ENCODE measurements at regions not wholly inside any gene's neighbourhood (a gene's known extent, or its start where the extent isn't known, plus 50 kb on each side); places are given as distances from the start of the nearest gene placed in this dataset.

DNA sequence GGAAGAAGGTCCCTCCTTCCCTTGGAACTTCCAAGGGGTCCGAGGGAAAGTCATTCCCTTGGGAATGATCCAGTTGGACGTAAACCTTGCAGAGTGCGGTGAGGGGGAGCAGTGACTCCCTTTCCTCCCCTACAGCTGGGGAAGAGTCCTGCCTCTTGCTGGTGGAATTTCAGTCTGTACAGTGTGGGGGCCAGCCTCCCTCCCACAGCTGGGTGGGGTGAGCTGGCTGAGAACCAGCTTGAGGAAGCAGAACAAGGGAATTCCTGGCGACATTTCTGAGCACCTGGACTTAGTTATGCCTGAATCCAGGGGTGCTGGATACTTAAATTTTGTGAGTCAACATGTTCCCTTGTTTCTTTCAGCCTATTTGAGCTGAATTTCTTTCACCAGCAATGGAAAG, 152.0 kb downstream of the ANKRD60 start:
- DNase-seq (ENCODE audit: extremely low spot score): no peak
- intact Hi-C loops (cut with DNase I): no loop called here
- peaks cover 0 to 9% (median 0%) of the 10 kb centered on the region in 4 donors for H3K27me3 ChIP-seq

DNA sequence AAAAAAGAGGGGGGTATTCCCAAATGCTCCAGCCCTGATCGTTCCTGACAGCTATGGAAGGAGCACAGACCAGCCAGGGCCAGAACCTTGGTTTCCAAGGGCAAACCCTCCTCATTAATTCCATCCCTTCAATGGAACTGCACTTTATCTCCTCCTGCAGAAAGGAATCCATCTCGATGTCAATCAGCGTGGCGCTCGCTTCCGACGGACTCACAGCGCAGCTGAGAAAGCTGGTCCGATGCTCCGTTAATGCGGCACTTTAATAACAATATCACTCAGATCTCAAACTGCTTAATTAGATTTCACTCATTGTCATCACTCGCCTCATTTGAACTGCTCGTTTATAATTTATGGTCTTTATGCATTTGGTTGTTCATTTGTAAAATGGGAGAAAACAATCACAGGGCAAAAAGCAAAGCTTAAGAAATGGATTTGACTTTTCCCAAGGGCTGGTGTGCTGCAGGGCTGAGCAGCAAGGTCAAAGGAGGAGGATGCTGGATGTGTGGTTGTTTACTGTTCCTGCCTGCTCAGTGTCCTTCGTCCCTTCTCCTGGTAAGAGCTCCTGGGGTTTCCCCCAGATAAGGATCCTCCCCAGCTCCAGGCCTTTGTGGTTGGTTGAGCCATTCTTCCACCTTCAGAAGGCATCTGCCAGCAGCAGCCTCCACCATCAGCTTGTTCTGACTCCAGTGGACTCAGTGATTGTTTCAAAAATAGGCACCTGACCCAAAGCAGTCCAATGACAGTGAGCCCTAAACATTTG, 152.7 kb downstream of the ANKRD60 start:
- H3K4me3 ChIP-seq: no peak overlapping the region
- intact Hi-C loops (cut with DNase I): no loop called here
- no peaks in the 10 kb centered on the region for H3K36me3 ChIP-seq
- peaks cover 0 to 9% (median 0%) of the 10 kb centered on the region in 4 donors for H3K27me3 ChIP-seq
- 89% methylated on average over 14 of the region's 14 CpGs for WGBS
- peaks cover 0 to 17% (median 7%) of the 10 kb centered on the region in 4 donors for H3K4me1 ChIP-seq
- H3K27ac ChIP-seq (replicated peaks in 1 of 4): no peak overlapping the region
- DNase-seq (ENCODE audit: extremely low spot score): peak; percentile 89
- H3K9me3 ChIP-seq: peaks cover 0 to 4% (median 0%) of the 10 kb centered on the region in 4 donors
- TF ChIP-seq, protein P1, sequence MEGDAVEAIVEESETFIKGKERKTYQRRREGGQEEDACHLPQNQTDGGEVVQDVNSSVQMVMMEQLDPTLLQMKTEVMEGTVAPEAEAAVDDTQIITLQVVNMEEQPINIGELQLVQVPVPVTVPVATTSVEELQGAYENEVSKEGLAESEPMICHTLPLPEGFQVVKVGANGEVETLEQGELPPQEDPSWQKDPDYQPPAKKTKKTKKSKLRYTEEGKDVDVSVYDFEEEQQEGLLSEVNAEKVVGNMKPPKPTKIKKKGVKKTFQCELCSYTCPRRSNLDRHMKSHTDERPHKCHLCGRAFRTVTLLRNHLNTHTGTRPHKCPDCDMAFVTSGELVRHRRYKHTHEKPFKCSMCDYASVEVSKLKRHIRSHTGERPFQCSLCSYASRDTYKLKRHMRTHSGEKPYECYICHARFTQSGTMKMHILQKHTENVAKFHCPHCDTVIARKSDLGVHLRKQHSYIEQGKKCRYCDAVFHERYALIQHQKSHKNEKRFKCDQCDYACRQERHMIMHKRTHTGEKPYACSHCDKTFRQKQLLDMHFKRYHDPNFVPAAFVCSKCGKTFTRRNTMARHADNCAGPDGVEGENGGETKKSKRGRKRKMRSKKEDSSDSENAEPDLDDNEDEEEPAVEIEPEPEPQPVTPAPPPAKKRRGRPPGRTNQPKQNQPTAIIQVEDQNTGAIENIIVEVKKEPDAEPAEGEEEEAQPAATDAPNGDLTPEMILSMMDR (IDR thresholded peaks at IDR 0.05): no peak
- TF ChIP-seq EP300 (IDR thresholded peaks at IDR 0.05) (no peak), POLR2AphosphoS5 (IDR thresholded peaks at IDR 0.05) (no peak), POLR2A (IDR thresholded peaks at IDR 0.05; ENCODE audit: low read depth) (no peak)

More for the DNA sequence above, 152.0 kb downstream of the ANKRD60 start:
- H3K27ac ChIP-seq (replicated peaks in 1 of 4): no peak overlapping the region
- no peaks in the 10 kb centered on the region for H3K36me3 ChIP-seq
- 56% methylated on average over 4 of the region's 4 CpGs for WGBS
- peaks cover 0 to 4% (median 0%) of the 10 kb centered on the region in 4 donors for H3K9me3 ChIP-seq
- H3K4me3 ChIP-seq: no peak overlapping the region
- H3K4me1 ChIP-seq: peaks cover 0 to 17% (median 7%) of the 10 kb centered on the region in 4 donors
- TF ChIP-seq POLR2A (IDR thresholded peaks at IDR 0.05; ENCODE audit: low read depth): no peak
- TF ChIP-seq, protein P1 (IDR thresholded peaks at IDR 0.05): no peak
- no peak for TF ChIP-seq POLR2AphosphoS5 (IDR thresholded peaks at IDR 0.05)
- no peak for TF ChIP-seq EP300 (IDR thresholded peaks at IDR 0.05)

DNA sequence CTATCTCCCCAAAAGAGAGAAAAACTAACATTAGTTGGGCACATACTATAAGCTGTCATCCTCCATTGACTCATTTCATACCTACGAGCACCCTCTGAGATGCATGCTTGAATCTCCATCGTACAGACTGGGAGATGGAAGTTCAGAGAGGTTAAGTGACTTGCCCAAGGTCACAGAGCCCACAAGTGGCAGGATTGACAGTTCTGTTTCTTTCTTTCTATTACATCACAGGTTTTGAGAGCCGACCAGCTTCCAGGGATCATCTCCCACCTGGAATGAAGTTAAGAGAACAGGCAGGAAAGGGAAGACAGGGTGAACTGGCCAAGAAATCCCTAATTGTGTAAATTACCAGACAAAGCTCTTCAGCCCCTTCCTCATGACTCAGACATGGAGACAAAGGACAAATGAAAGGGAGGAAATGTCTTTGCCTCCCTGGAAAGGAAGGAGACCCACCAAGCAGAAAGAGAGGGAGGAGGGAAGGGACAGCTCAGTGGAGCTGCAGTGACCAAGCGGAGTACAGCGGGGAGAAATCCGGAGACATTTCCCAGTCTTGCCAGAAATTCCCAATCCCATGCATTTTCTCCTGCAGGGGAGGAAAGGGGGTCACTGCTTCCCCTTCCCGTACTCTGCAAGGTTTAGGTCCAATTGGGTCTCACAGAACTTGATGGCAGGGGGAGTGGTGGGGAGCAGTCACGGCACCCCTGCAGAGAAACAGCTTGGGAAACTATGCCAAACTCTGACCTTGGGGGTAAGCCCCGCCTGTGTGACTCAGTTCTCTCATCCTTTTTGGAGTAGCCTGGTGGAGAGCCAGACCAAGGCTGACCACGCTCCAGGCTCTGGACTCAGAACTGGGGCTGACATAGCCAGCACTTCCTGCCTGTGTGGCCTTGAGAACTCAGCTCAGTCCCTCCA, 154.3 kb downstream of the ANKRD60 start:
- peaks cover 0 to 9% (median 0%) of the 10 kb centered on the region in 4 donors for H3K27me3 ChIP-seq
- WGBS: 74% methylated on average over 8 of the region's 10 CpGs
- DNase-seq (ENCODE audit: extremely low spot score): peak; percentile 92
- intact Hi-C loops (cut with DNase I): no loop called here
- H3K4me3 ChIP-seq: no peak overlapping the region
- no peaks in the 10 kb centered on the region for H3K36me3 ChIP-seq
- TF ChIP-seq POLR2AphosphoS5 (IDR thresholded peaks at IDR 0.05) (no peak), POLR2A (IDR thresholded peaks at IDR 0.05; ENCODE audit: low read depth) (no peak), EP300 (IDR thresholded peaks at IDR 0.05) (no peak)
- TF ChIP-seq, protein P1 (IDR thresholded peaks at IDR 0.05): no peak
- peaks cover 0 to 17% (median 7%) of the 10 kb centered on the region in 4 donors for H3K4me1 ChIP-seq
- H3K9me3 ChIP-seq: peaks cover 0 to 4% (median 0%) of the 10 kb centered on the region in 4 donors
- no peak overlapping the region for H3K27ac ChIP-seq (replicated peaks in 1 of 4)

DNA sequence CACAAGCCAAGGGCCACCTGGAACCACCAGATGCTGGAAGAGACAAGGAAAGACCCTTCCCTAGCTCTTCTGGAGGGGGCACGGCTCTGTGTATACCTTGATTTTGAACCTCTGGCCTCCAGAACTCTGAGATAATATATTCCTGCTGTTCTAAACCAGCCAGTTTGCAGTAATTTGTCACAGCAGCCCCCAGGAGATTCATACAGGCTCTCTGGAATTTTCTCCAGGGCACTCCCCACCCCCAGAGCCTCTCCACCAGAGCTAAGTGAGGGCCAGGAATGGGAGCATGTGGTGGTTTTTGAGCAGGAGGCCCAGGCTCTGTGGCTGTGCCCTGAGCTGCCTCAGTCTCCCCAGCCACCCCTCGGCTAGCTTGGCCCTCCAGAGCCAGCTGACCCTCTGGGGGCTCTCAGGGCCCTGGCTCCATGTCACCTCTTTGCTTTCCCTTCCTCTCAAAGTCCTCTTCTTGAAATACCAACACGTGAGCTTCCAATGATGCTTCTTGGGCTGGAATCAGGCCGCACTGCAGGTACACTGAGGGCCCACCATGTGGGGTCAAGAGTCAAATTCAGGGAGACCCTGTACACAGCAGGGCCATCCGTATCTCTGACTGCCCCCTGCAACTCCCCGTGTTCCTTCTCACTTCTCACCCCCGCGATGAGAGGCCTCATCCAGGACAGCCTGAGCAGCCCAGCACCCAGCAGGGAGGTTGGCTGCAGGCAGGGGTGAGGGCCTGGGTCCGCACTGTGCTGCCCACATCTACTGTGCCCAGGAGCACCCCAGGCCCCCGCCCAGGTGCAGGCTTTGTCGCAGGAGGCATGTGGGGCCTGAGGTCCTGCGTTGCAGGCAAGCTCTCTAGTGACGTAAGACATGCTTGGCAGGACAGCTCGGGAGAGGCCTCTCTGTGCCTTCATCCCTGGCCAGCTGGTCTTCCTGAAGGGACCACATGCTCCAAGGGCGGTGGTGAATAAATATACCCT, 155.5 kb downstream of the ANKRD60 start:
- no peak overlapping the region for H3K4me3 ChIP-seq
- peaks cover 0 to 4% (median 0%) of the 10 kb centered on the region in 4 donors for H3K9me3 ChIP-seq
- no peak for TF ChIP-seq POLR2A (IDR thresholded peaks at IDR 0.05; ENCODE audit: low read depth)
- TF ChIP-seq EP300 (IDR thresholded peaks at IDR 0.05): no peak
- TF ChIP-seq, protein P1 (IDR thresholded peaks at IDR 0.05): no peak
- no peak for TF ChIP-seq POLR2AphosphoS5 (IDR thresholded peaks at IDR 0.05)
- H3K27me3 ChIP-seq: peaks cover 0 to 9% (median 0%) of the 10 kb centered on the region in 4 donors
- H3K36me3 ChIP-seq: no peaks in the 10 kb centered on the region
- 92% methylated on average over 8 of the region's 15 CpGs for WGBS
- H3K27ac ChIP-seq (replicated peaks in 1 of 4): no peak overlapping the region
- peaks cover 0 to 17% (median 4%) of the 10 kb centered on the region in 4 donors for H3K4me1 ChIP-seq
- intact Hi-C loops (cut with DNase I): no loop called here
- DNase-seq (ENCODE audit: extremely low spot score): peak; percentile 90
